Naive thymus-derived CD4-positive, alpha-beta T cell (primary cell): ENCODE measurements at regions not wholly inside any gene's neighbourhood (a gene's known extent, or its start where the extent isn't known, plus 50 kb on each side); places are given as distances from the start of the nearest gene placed in this dataset.

Experiments used
- ATAC-seq: fragments of 150-1000 bp; cut with Tn5 transposase; 2 replicates; pipeline ENCODE4 v1.10.0; 2021; ENCODE audit warnings: mild to moderate bottlenecking, moderate library complexity
- CTCF ChIA-PET: fragments of 350-600 bp; sonication (Branson Sonifier 250); formaldehyde crosslinking; loops from one replicate; lab custom pipeline; 2021; ENCODE audit warnings: antibody characterized with exemption; lab: Charles Lee
- POLR2A ChIA-PET: fragments of 350-600 bp; sonication (Branson Sonifier 250); formaldehyde crosslinking; loops from one replicate; lab custom pipeline; 2021; ENCODE audit warnings: antibody characterized with exemption, inconsistent platforms; lab: Charles Lee
- DNase-seq, 9 donors: peaks; one replicate each; pipeline versions ENCODE4 v3.0.0 to v3.0.0-alpha.2; 2020 to 2022; ENCODE audit warnings: mixed read lengths in 1 of 9
- H3K27ac ChIP-seq: one replicate; pipeline ENCODE4 v1.7.0; 2013; ENCODE audit warnings: mild to moderate bottlenecking, low read depth, low read length, moderate library complexity
- H3K27me3 ChIP-seq, 2 donors: one replicate each; pipeline ENCODE4 v1.7.0; 2013; ENCODE audit warnings: low read length in 2 of 2, mild to moderate bottlenecking in 2 of 2, moderate library complexity in 2 of 2; ENCODE audit not compliant: control insufficient read depth in 2 of 2, insufficient read depth in 2 of 2
- H3K36me3 ChIP-seq, 3 experiments: 1 replicate in 2 of 3; 2 replicates in 1 of 3; pipeline ENCODE4 v1.7.0; 2013; ENCODE audit warnings: low read length in 3 of 3, mild to moderate bottlenecking in 3 of 3, moderate library complexity in 1 of 3; ENCODE audit not compliant: insufficient read depth in 3 of 3, control insufficient read depth in 2 of 3
- H3K4me1 ChIP-seq, 2 donors: one replicate each; pipeline ENCODE4 v1.7.0; 2013; ENCODE audit warnings: low read length in 2 of 2, mild to moderate bottlenecking in 2 of 2, moderate library complexity in 1 of 2; ENCODE audit not compliant: control insufficient read depth in 2 of 2, insufficient read depth in 2 of 2
- H3K4me3 ChIP-seq: 2 replicates; pipeline ENCODE4 v1.7.0; 2013; ENCODE audit warnings: mild to moderate bottlenecking, low read length
- H3K9me3 ChIP-seq, 3 experiments: 1 replicate in 2 of 3; 2 replicates in 1 of 3; pipeline ENCODE4 v1.7.0; 2013; ENCODE audit warnings: low read length in 3 of 3; ENCODE audit not compliant: control insufficient read depth in 2 of 3
- H3K27ac Mint-ChIP-seq, 9 donors: one replicate each; pipeline ENCODE4 v1.8.0; 2020 to 2022; ENCODE audit warnings: mixed read lengths in 9 of 9, mild to moderate bottlenecking in 8 of 9, moderate library complexity in 5 of 9, inconsistent platforms in 2 of 9
- H3K27me3 Mint-ChIP-seq, 5 donors: one replicate each; pipeline ENCODE4 v1.8.0; 2021 to 2022; ENCODE audit warnings: mixed read lengths in 5 of 5, mild to moderate bottlenecking in 1 of 5
- H3K36me3 Mint-ChIP-seq, 5 donors: one replicate each; pipeline ENCODE4 v1.8.0; 2020 to 2022; ENCODE audit warnings: mixed read lengths in 5 of 5, mild to moderate bottlenecking in 3 of 5, inconsistent platforms in 1 of 5
- H3K4me1 Mint-ChIP-seq, 7 donors: one replicate each; pipeline ENCODE4 v1.8.0; 2020 to 2022; ENCODE audit warnings: mixed read lengths in 7 of 7, mild to moderate bottlenecking in 3 of 7, inconsistent platforms in 1 of 7
- H3K4me3 Mint-ChIP-seq, 10 donors: one replicate each; pipeline ENCODE4 v1.8.0; 2020 to 2022; ENCODE audit warnings: mild to moderate bottlenecking in 10 of 10, mixed read lengths in 10 of 10, moderate library complexity in 6 of 10, inconsistent platforms in 2 of 10
- H3K9me3 Mint-ChIP-seq, 11 donors: one replicate each; pipeline ENCODE4 v1.8.0; 2020 to 2022; ENCODE audit warnings: mixed read lengths in 11 of 11, mild to moderate bottlenecking in 4 of 11, inconsistent platforms in 1 of 11, moderate library complexity in 1 of 11
- intact Hi-C, 2 donors: fragments of 100-400 bp; cut with micrococcal nuclease; formaldehyde crosslinking; loops; one replicate each; pipeline ENCODE4 v1.15.1; 2023

DNA sequence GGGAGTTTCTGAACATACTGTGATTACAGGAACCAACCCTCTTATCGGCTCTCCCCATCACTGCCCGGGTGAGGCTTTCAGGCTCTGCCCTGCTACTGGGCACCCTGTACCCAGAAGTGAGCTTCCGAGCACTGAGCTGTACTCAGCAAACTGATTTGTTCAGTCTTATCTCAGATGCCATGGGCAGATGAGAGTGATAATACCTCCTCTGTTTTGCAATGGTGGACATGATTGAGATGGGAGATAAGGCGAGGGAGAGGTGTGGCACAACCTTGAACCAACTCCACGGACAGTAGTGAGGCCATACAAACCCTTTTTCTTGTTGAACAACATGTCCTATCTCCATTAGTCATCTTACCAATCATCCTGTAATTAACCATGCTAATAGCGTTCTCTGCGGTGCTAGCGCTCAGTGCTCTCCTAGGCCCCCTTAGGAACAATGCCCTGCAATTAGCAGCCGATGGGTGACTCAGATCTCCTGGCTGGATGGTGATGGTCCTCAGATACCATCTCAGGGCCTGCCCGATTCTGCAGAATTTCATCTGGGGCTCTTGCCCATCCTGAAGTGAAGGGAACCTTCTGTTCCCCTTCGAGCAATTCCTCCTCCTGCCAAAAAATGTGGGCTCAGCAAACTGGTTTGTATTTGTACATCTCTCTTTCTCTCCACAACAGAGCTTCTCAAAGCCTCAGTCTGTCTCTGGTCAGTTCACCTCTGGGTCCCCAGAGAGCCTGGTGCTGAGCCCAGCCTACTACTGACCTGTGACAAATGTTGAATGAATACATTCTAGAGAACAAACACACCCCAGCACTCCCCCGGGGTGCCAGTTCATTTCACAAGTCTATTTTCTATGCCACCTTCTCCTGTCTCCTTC, 139.3 kb upstream of the IRX3 start:
- H3K4me3 ChIP-seq = no peak overlapping the region
- H3K27ac ChIP-seq = no peak overlapping the region
- H3K4me3 Mint-ChIP-seq = no peak overlapping the region
- intact Hi-C loops = no loop called here
- peaks cover 0 to 9% (median 0%) of the 10 kb centered on the region in 5 donors for H3K36me3 Mint-ChIP-seq
- H3K27me3 Mint-ChIP-seq = peaks cover 20 to 49% (median 32%) of the 10 kb centered on the region in 5 donors
- POLR2A ChIA-PET = no interaction called here
- peaks cover 0 to 21% (median 8%) of the 10 kb centered on the region in 11 donors for H3K9me3 Mint-ChIP-seq
- no peaks in the 10 kb centered on the region for H3K4me1 ChIP-seq
- no peak overlapping the region for H3K27ac Mint-ChIP-seq
- no peaks in the 10 kb centered on the region for H3K36me3 ChIP-seq
- DNase-seq = no peak
- peak; percentile 41 for ATAC-seq
- CTCF ChIA-PET = no interaction called here
- peaks cover 0 to 9% (median 0%) of the 10 kb centered on the region in 3 experiments for H3K9me3 ChIP-seq
- H3K4me1 Mint-ChIP-seq = peaks cover 0 to 3% (median 0%) of the 10 kb centered on the region in 7 donors
- H3K27me3 ChIP-seq = no peaks in the 10 kb centered on the region

DNA sequence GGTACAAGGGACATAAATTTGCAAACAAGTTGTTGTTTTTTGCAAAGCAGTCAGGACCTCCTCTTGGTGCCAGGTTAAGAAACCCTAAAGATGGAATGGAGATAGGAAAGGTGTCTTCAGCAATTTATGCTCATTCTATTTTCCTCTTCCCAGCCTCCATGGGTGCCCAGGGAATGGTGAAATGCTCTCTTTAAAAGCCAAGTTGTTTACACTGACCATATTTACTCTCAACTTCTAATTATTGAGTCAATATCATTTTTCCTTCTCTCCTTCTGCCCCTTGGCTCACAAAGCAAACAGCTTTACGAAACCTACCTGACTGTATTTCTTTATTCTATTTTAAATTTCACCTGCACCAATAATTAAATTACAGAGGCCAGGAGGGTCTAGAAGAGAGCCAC, 138.5 kb upstream of the IRX3 start:
- DNase-seq (no peak), ATAC-seq (no peak)
- POLR2A ChIA-PET = no interaction called here
- H3K4me1 Mint-ChIP-seq = no peaks in the 10 kb centered on the region
- CTCF ChIA-PET = no interaction called here
- H3K9me3 ChIP-seq = peaks cover 0 to 5% (median 0%) of the 10 kb centered on the region in 3 experiments
- peaks cover 0 to 15% (median 5%) of the 10 kb centered on the region in 11 donors for H3K9me3 Mint-ChIP-seq
- intact Hi-C loops = no loop called here
- no peaks in the 10 kb centered on the region for H3K4me1 ChIP-seq
- no peak overlapping the region for H3K4me3 Mint-ChIP-seq
- no peak overlapping the region for H3K27ac Mint-ChIP-seq
- H3K27ac ChIP-seq = no peak overlapping the region
- no peaks in the 10 kb centered on the region for H3K36me3 ChIP-seq
- peaks cover 0 to 8% (median 0%) of the 10 kb centered on the region in 5 donors for H3K36me3 Mint-ChIP-seq
- peaks cover 12 to 40% (median 26%) of the 10 kb centered on the region in 5 donors for H3K27me3 Mint-ChIP-seq
- H3K4me3 ChIP-seq = no peak overlapping the region
- no peaks in the 10 kb centered on the region for H3K27me3 ChIP-seq

DNA sequence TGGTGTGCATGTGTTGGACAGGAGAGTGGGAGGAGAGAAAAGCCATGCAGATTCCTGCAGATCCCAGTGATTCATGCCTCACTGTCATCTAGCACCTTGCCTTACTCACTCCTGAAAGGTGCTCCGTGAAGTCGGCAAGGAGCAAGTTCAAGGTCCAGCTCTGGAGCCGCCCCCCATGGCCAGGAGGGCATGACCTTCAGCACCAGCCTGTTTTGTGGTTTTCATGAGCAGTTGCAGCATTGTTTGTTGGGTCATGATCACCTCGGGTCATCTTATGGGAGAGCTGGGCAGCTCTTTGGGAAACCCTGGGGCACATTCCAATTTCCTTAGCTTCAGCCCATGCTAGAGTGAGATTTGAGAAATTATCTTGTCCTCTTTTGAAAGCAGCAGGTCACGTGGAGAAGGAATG, 137.5 kb upstream of the IRX3 start:
- no peak overlapping the region for H3K4me3 ChIP-seq
- H3K9me3 ChIP-seq = no peaks in the 10 kb centered on the region
- intact Hi-C loops = no loop called here
- Mint-ChIP-seq H3K27ac (no peak overlapping the region), H3K4me3 (no peak overlapping the region), H3K4me1 (no peaks in the 10 kb centered on the region), H3K36me3 (peaks cover 0 to 5% (median 0%) of the 10 kb centered on the region in 5 donors), H3K9me3 (peaks cover 0 to 8% (median 4%) of the 10 kb centered on the region in 11 donors), H3K27me3 (peaks cover 7 to 35% (median 21%) of the 10 kb centered on the region in 5 donors)
- H3K27ac ChIP-seq = no peak overlapping the region
- POLR2A ChIA-PET = no interaction called here
- CTCF ChIA-PET = no interaction called here
- H3K4me1 ChIP-seq = no peaks in the 10 kb centered on the region
- no peak for DNase-seq
- H3K27me3 ChIP-seq = no peaks in the 10 kb centered on the region
- no peaks in the 10 kb centered on the region for H3K36me3 ChIP-seq
- no peak for ATAC-seq

DNA sequence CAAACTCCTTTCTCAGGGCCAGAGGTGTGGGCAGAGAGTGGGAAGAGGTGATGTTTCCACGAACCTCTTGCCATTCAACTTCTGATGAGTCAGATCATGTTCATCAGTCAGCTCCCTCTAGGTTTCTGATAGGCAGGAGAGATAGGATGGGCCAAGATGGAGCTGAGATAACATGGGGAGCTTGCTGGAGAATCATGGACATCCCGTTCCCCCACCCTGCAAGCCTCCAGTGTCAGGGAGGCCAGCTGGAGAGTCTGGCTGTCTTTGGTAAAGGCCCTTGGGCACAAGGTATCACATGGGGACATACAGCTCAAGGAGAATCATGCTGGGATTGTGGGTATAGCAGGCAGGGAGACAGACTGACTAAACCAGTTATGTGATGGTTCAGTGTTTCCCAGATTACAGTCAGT, 136.0 kb upstream of the IRX3 start:
- no peak for ATAC-seq
- no peak overlapping the region for H3K27ac Mint-ChIP-seq
- CTCF ChIA-PET = no interaction called here
- H3K4me1 ChIP-seq = no peaks in the 10 kb centered on the region
- H3K4me3 ChIP-seq = no peak overlapping the region
- H3K4me3 Mint-ChIP-seq = no peak overlapping the region
- intact Hi-C loops = no loop called here
- H3K9me3 Mint-ChIP-seq = peaks cover 0 to 3% (median 0%) of the 10 kb centered on the region in 11 donors
- H3K27ac ChIP-seq = no peak overlapping the region
- no peaks in the 10 kb centered on the region for H3K36me3 Mint-ChIP-seq
- DNase-seq = no peak
- POLR2A ChIA-PET = no interaction called here
- H3K4me1 Mint-ChIP-seq = no peaks in the 10 kb centered on the region
- peaks cover 0 to 23% (median 11%) of the 10 kb centered on the region in 5 donors for H3K27me3 Mint-ChIP-seq
- H3K36me3 ChIP-seq = no peaks in the 10 kb centered on the region
- H3K27me3 ChIP-seq = no peaks in the 10 kb centered on the region
- H3K9me3 ChIP-seq = no peaks in the 10 kb centered on the region

DNA sequence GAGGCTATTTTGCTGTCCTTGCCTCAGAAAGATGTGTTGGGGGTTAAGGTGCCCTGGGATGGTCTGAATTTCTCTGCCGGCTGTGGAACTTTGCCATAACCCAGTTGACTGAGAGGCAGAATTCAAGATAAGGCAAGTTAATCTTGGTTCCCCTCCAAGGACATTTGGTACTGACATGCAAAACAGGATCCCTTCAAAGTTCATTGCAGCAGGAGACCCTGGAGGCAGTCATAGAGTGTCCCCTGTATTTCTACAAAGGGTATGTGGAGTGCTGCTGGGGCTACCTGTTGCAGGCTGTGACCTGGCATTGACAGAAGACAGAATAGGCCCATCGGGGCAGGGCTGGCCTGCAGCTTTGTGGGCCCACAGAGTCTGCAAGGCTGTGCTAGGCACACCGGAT, 135.6 kb upstream of the IRX3 start:
- peaks cover 0 to 19% (median 11%) of the 10 kb centered on the region in 5 donors for H3K27me3 Mint-ChIP-seq
- no peak overlapping the region for H3K27ac ChIP-seq
- DNase-seq (no peak), ATAC-seq (no peak)
- H3K4me1 ChIP-seq = no peaks in the 10 kb centered on the region
- H3K36me3 ChIP-seq = no peaks in the 10 kb centered on the region
- no peaks in the 10 kb centered on the region for H3K9me3 ChIP-seq
- no peaks in the 10 kb centered on the region for H3K4me1 Mint-ChIP-seq
- no peak overlapping the region for H3K4me3 Mint-ChIP-seq
- H3K27ac Mint-ChIP-seq = no peak overlapping the region
- H3K27me3 ChIP-seq = no peaks in the 10 kb centered on the region
- intact Hi-C loops = no loop called here
- no peaks in the 10 kb centered on the region for H3K36me3 Mint-ChIP-seq
- ChIA-PET CTCF (no interaction called here), POLR2A (no interaction called here)
- H3K4me3 ChIP-seq = no peak overlapping the region
- peaks cover 0 to 3% (median 0%) of the 10 kb centered on the region in 11 donors for H3K9me3 Mint-ChIP-seq

DNA sequence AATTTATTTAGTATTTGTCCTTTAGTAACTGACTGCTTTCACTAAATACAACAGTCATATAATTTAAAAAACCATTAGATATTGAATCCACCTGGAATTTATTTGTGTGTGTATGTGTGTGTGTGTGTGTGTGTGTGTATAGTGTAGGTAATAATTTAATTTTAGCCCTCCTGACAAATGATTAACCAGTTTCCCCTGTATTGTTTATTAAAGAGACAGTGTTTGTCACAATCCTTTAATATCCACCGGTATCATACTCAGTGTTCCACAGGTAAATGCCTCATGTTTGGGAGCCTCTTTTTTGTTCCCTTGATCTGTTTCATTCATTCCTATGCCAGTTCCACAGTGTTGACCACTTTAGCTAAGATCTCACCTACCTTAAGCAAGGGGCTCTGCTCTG, 134.6 kb upstream of the IRX3 start:
- H3K27me3 Mint-ChIP-seq = peaks cover 0 to 9% (median 7%) of the 10 kb centered on the region in 5 donors
- Histone ChIP-seq H3K36me3 (no peaks in the 10 kb centered on the region), H3K27me3 (no peaks in the 10 kb centered on the region), H3K4me1 (no peaks in the 10 kb centered on the region), H3K9me3 (no peaks in the 10 kb centered on the region), H3K4me3 (no peak overlapping the region), H3K27ac (no peak overlapping the region)
- ChIA-PET CTCF (no interaction called here), POLR2A (no interaction called here)
- no peaks in the 10 kb centered on the region for H3K4me1 Mint-ChIP-seq
- H3K27ac Mint-ChIP-seq = no peak overlapping the region
- no peak overlapping the region for H3K4me3 Mint-ChIP-seq
- no peaks in the 10 kb centered on the region for H3K36me3 Mint-ChIP-seq
- intact Hi-C loops = no loop called here
- DNase-seq = no peak
- peaks cover 0 to 2% (median 0%) of the 10 kb centered on the region in 11 donors for H3K9me3 Mint-ChIP-seq
- ATAC-seq = no peak

DNA sequence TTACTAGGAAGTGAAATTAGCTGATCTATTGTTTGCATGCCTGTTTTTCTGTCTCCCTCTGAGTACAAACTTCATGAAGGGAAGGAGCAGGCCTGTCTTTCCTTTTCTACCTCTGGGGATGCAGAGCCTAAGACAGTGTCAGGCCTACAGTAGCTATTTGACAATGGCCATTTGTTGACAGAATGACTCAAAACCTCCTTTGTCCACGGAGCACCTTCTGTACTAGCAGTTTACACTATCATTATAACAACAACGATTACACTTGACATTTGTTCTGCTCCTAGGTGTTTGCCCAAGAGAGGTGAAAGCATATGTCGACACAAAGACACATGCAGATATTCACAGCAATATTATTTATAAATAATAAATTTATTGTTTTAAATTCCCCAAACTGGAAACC, 132.3 kb upstream of the IRX3 start:
- Mint-ChIP-seq H3K9me3 (peaks cover 0 to 5% (median 0%) of the 10 kb centered on the region in 11 donors), H3K27ac (no peak overlapping the region), H3K4me1 (no peaks in the 10 kb centered on the region), H3K27me3 (peaks cover 0 to 15% (median 4%) of the 10 kb centered on the region in 5 donors), H3K36me3 (no peaks in the 10 kb centered on the region), H3K4me3 (no peak overlapping the region)
- POLR2A ChIA-PET = no interaction called here
- H3K27ac ChIP-seq = no peak overlapping the region
- CTCF ChIA-PET = no interaction called here
- ATAC-seq (no peak), DNase-seq (no peak)
- H3K36me3 ChIP-seq = no peaks in the 10 kb centered on the region
- no peaks in the 10 kb centered on the region for H3K9me3 ChIP-seq
- no peak overlapping the region for H3K4me3 ChIP-seq
- intact Hi-C loops = no loop called here
- no peaks in the 10 kb centered on the region for H3K27me3 ChIP-seq
- no peaks in the 10 kb centered on the region for H3K4me1 ChIP-seq
